ENCODE measurements at regions not wholly inside any gene's neighbourhood (a gene's known extent, or its start where the extent isn't known, plus 50 kb on each side); places are given as distances from the start of the nearest gene placed in this dataset.

- Histone ChIP-seq H3K4me3 (no peak overlapping the region), H3K27me3 (no peaks in the 10 kb centered on the region), H3K36me3 (no peaks in the 10 kb centered on the region), H3K9me3 (no peaks in the 10 kb centered on the region), H3K27ac (no peak overlapping the region), H3K4me1 (no peaks in the 10 kb centered on the region)
- TF ChIP-seq POLR2A (IDR thresholded peaks at IDR 0.05) (no peak), CTCF (IDR thresholded peaks at IDR 0.05) (no peak)
- no peak for DNase-seq
Measured at GRCh38 chr9:21653091-21653490, 149.3 kb upstream of the MTAP start.

GRCh38 chr9:21653589-21653988 lies 148.8 kb upstream of the MTAP start:
- no peaks in the 10 kb centered on the region for H3K4me1 ChIP-seq
- H3K27ac ChIP-seq, result no peak overlapping the region
- no peak overlapping the region for H3K4me3 ChIP-seq
- TF ChIP-seq CTCF (IDR thresholded peaks at IDR 0.05), result no peak
- no peak for TF ChIP-seq POLR2A (IDR thresholded peaks at IDR 0.05)
- H3K9me3 ChIP-seq, result no peaks in the 10 kb centered on the region
- no peaks in the 10 kb centered on the region for H3K27me3 ChIP-seq
- no peaks in the 10 kb centered on the region for H3K36me3 ChIP-seq
- no peak for DNase-seq

- TF ChIP-seq CTCF (IDR thresholded peaks at IDR 0.05) (no peak), POLR2A (IDR thresholded peaks at IDR 0.05) (no peak)
- no peaks in the 10 kb centered on the region for H3K36me3 ChIP-seq
- H3K27ac ChIP-seq, result no peak overlapping the region
- no peaks in the 10 kb centered on the region for H3K4me1 ChIP-seq
- no peaks in the 10 kb centered on the region for H3K9me3 ChIP-seq
- H3K4me3 ChIP-seq, result no peak overlapping the region
- no peak for DNase-seq
- H3K27me3 ChIP-seq, result no peaks in the 10 kb centered on the region
Measured at GRCh38 chr9:21656776-21657674, 145.4 kb upstream of the MTAP start.

GRCh38 chr9:21657966-21658667 lies 144.3 kb upstream of the MTAP start:
- no peak for DNase-seq
- no peak overlapping the region for H3K27ac ChIP-seq
- TF ChIP-seq POLR2A (IDR thresholded peaks at IDR 0.05), result no peak
- TF ChIP-seq CTCF (IDR thresholded peaks at IDR 0.05), result no peak

GRCh38 chr9:21660976-21661375 lies 141.5 kb upstream of the MTAP start:
- Histone ChIP-seq H3K27ac (no peak overlapping the region), H3K27me3 (no peaks in the 10 kb centered on the region), H3K9me3 (no peaks in the 10 kb centered on the region), H3K36me3 (no peaks in the 10 kb centered on the region), H3K4me3 (no peak overlapping the region), H3K4me1 (no peaks in the 10 kb centered on the region)
- no peak for DNase-seq
- TF ChIP-seq POLR2A (IDR thresholded peaks at IDR 0.05), result no peak
- TF ChIP-seq CTCF (IDR thresholded peaks at IDR 0.05), result no peak

More at GRCh38 chr9:21657966-21658667, 144.3 kb upstream of the MTAP start:
- Histone ChIP-seq H3K36me3 (no peaks in the 10 kb centered on the region), H3K4me3 (no peak overlapping the region), H3K9me3 (no peaks in the 10 kb centered on the region), H3K27me3 (no peaks in the 10 kb centered on the region), H3K4me1 (no peaks in the 10 kb centered on the region)
